GM08714 (cell line): ENCODE measurements at regions not wholly inside any gene's neighbourhood (a gene's known extent, or its start where the extent isn't known, plus 50 kb on each side); places are given as distances from the start of the nearest gene placed in this dataset.

Source experiments
- H3K4me3 ChIP-seq: fragments of 200-500 bp; sonication (Bioruptor generic); 2 replicates; pipeline ENCODE4 v1.5.1; 2014; ENCODE audit warnings: mild to moderate bottlenecking, low read length, inconsistent platforms
- ZNF274 ChIP-seq: IDR thresholded peaks from 2 replicates; pipeline ENCODE4 v1.6.1; 2012; ENCODE audit warnings: mild to moderate bottlenecking, low read depth, low read length

- no peak overlapping the region for H3K4me3 ChIP-seq
- TF ChIP-seq ZNF274, result no peak
Measured at GRCh38 chr11:127559978-127560377, 559.4 kb upstream of the KIRREL3 start.

GRCh38 chr11:127552446-127552845 is 551.9 kb upstream of the KIRREL3 start:
- TF ChIP-seq ZNF274, result no peak
- no peak overlapping the region for H3K4me3 ChIP-seq

GRCh38 chr11:127531167-127531566 is 530.6 kb upstream of the KIRREL3 start:
- no peak for TF ChIP-seq ZNF274
- no peak overlapping the region for H3K4me3 ChIP-seq

- TF ChIP-seq ZNF274, result no peak
Measured at GRCh38 chr11:127528297-127528696, 527.7 kb upstream of the KIRREL3 start.

GRCh38 chr11:127524618-127525017 is 524.0 kb upstream of the KIRREL3 start:
- H3K4me3 ChIP-seq, result no peak overlapping the region

More at GRCh38 chr11:127528297-127528696, 527.7 kb upstream of the KIRREL3 start:
- H3K4me3 ChIP-seq, result no peak overlapping the region

GRCh38 chr11:127521413-127521812 is 520.8 kb upstream of the KIRREL3 start:
- H3K4me3 ChIP-seq, result no peak overlapping the region
- no peak for TF ChIP-seq ZNF274

More at GRCh38 chr11:127524618-127525017, 524.0 kb upstream of the KIRREL3 start:
- no peak for TF ChIP-seq ZNF274

- no peak overlapping the region for H3K4me3 ChIP-seq
- TF ChIP-seq ZNF274, result no peak
Measured at GRCh38 chr11:127507851-127508250, 507.3 kb upstream of the KIRREL3 start.

GRCh38 chr11:127506647-127507046 is 506.1 kb upstream of the KIRREL3 start:
- no peak overlapping the region for H3K4me3 ChIP-seq
- no peak for TF ChIP-seq ZNF274

- TF ChIP-seq ZNF274, result no peak
- H3K4me3 ChIP-seq, result no peak overlapping the region
Measured at GRCh38 chr11:127506126-127506525, 505.6 kb upstream of the KIRREL3 start.

- H3K4me3 ChIP-seq, result no peak overlapping the region
- no peak for TF ChIP-seq ZNF274
Measured at GRCh38 chr11:127496165-127496564, 495.6 kb upstream of the KIRREL3 start.

GRCh38 chr11:127493330-127494022 is 492.9 kb upstream of the KIRREL3 start:
- no peak for TF ChIP-seq ZNF274
- no peak overlapping the region for H3K4me3 ChIP-seq

GRCh38 chr11:127492029-127492428 is 491.5 kb upstream of the KIRREL3 start:
- no peak for TF ChIP-seq ZNF274
- H3K4me3 ChIP-seq, result no peak overlapping the region

- TF ChIP-seq ZNF274, result no peak
- no peak overlapping the region for H3K4me3 ChIP-seq
Measured at GRCh38 chr11:127491589-127491988, 491.0 kb upstream of the KIRREL3 start.

- H3K4me3 ChIP-seq, result no peak overlapping the region
- no peak for TF ChIP-seq ZNF274
Measured at GRCh38 chr11:127490896-127491295, 490.3 kb upstream of the KIRREL3 start.

GRCh38 chr11:127485541-127485940 is 485.0 kb upstream of the KIRREL3 start:
- no peak for TF ChIP-seq ZNF274
- no peak overlapping the region for H3K4me3 ChIP-seq

GRCh38 chr11:127481391-127481790 is 480.8 kb upstream of the KIRREL3 start:
- TF ChIP-seq ZNF274, result no peak
- H3K4me3 ChIP-seq, result no peak overlapping the region
